ENCODE measurements at regions not wholly inside any gene's neighbourhood (a gene's known extent, or its start where the extent isn't known, plus 50 kb on each side); places are given as distances from the start of the nearest gene placed in this dataset.

DNA sequence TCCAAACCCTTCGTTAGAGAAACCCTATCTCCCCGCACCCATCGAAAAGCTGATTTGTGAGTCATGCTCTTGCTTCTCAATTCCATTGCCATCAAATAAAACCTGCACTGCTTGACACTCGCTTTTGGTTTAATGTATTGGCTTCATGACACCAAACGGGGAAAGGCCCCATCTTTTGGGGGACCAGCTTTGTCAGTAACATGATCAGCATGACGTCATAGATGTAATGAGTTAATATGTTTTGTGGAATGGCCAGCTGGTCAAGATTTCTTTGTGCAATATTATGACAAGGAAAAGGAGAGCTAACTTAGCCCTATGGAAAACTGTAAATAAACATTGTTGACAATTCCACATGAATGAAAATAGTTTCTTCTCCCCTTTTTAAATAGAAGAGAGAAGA lies 1260.5 kb upstream of the CELF2 start:
- no peak for DNase-seq

DNA sequence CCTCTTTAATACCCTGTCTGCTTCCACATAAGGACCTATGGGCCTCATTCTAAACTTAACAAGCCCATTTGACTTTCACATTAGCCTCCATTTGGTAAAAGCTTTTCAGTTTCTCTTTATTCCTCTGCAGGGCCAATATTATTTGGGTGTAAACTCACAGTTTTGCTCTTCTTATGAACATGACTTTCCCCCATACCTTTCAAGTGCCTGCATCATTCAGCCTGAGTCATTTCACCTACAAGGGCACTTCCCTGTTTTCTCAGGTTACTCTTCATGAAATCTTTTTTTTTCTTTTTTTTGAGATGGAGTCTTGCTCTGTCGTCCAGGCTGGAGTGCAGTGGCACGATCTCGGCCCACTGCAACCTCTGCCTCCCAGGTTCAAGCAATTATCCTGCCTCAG lies 1258.1 kb upstream of the CELF2 start:
- no peak for DNase-seq

- no peak for DNase-seq
Measured at GRCh38 chr10:9762966-9763656, 1254.6 kb upstream of the CELF2 start.

DNA sequence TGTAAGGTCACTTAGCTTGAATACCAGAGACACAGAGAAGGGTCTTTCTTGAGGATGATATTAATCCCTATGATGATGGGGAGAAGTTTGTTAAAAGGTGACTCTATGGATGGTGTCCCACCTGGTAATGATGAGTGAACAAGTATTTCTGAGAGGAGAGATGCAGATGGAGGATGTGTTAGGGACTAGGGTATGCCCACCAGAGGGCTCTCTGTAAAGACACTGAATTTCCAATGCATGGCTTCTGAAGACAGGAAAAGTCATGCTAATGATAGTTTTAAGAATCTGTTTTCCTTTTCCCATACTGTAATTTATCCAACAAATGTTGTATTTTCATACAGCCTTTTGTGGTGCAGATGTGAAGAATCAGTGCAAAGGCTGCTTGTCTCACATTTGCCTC lies 1250.9 kb upstream of the CELF2 start:
- no peak for DNase-seq

DNA sequence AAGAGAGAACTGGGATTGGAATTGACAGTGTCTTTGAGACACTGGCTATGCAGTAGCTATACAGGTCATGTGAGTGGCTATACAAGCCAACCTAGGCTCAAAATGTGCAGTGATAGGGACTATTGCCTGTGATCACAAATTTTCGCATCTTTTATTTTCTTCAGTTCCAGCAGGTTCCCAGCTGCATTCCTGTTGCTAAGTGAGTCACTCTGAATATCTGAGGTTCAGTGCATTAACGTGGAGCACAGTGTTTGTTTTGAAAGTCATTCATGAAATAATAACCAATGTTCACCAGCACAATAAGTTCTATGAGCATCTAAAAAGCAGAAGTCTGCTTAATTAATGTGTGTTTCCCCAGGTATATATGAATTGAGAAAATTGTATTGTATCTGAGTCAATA lies 1236.0 kb upstream of the CELF2 start:
- no peak for DNase-seq

DNA sequence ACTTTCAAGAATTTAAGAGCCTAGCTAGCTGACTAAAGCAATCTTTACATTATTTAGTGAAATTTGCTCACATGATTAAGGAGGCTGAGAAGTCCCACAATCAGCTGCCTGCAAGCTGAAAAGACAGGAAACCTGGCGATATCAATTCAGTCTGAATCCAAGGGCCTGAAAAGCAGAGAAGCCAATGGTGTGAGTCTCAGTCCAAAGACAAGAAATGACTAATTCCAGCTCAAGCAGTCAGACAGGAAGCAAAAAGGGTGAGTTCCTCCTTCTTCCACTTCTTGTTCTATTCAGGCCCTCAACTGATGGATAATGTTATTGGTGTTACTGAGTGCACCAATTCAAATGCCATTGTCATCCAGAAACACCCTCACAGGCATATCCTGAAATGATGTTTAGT lies 1231.6 kb upstream of the CELF2 start:
- no peak for DNase-seq

DNA sequence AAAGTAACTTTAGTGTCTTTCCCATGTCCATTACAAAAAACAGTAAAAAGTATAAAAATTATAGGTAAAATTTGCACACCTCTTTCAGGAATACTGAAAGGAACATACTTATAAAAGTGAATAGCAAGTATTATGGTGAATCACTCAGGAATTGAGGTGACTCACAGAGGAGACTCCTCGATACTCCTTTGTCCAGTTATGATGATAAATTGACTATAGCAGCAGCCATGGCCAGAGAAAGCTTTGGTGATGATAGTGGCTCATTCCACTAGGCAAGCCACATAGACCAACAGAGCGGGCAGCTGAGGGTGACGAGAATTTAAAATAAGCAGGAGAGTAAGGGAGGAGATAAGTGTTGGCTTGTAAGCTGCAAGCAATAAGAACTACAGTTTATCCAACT lies 1231.1 kb upstream of the CELF2 start:
- no peak for DNase-seq

GRCh38 chr10:9789996-9790395 lies 1227.7 kb upstream of the CELF2 start:
- no peak for DNase-seq

GRCh38 chr10:9792181-9792580 lies 1225.5 kb upstream of the CELF2 start:
- DNase-seq = no peak

DNA sequence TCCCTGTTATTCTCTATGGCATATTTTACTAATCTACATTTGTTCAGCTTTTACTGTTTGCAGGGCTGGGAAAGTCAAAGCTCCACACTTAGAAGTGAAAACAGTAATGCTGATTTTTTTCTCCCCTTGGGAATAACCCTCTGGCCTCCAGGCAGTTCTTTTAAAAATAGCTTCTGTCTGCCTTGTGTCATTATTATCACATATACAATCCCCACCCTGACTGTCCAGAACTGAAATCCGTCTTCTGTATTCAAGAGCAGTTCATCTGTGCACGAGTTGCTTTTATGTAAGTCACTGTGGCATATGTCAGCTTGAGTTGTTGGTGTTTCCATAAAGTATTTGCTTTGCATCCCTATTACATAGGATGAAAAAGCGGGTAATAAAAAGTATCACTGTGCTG lies 1221.1 kb upstream of the CELF2 start:
- DNase-seq = no peak

GRCh38 chr10:9800011-9800410 lies 1217.7 kb upstream of the CELF2 start:
- DNase-seq = no peak

GRCh38 chr10:9800571-9800970 lies 1217.1 kb upstream of the CELF2 start:
- DNase-seq = no peak

GRCh38 chr10:9807846-9808245 lies 1209.8 kb upstream of the CELF2 start:
- DNase-seq = no peak

- DNase-seq = no peak
Measured at GRCh38 chr10:9811601-9812000, 1206.1 kb upstream of the CELF2 start.

- no peak for DNase-seq
Measured at GRCh38 chr10:9814285-9814864, 1203.3 kb upstream of the CELF2 start.

- DNase-seq = no peak
Measured at GRCh38 chr10:9819756-9820494, 1197.7 kb upstream of the CELF2 start.

GRCh38 chr10:9823268-9823930 lies 1194.3 kb upstream of the CELF2 start:
- no peak for DNase-seq

DNA sequence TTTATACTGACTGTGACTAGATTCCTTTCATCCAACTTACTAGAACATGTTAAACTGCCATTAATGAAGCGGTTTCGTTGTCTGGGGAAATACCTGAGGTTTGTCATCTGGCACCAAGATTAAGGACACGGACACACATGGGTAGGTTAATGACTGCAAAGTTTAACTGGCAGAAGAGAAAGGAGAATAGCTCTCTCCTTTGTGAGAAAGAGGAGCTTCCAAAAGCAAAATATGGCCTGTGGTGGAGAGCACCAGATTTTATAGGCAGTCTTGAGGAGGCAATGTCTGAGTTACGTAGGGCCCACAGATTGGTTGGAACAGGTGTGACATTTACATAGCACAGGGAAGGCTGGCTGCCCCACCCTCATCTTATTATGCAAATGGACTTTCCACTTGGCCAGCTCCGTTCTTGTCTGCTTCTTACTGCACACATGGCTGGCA lies 1193.0 kb upstream of the CELF2 start:
- no peak for DNase-seq

DNA sequence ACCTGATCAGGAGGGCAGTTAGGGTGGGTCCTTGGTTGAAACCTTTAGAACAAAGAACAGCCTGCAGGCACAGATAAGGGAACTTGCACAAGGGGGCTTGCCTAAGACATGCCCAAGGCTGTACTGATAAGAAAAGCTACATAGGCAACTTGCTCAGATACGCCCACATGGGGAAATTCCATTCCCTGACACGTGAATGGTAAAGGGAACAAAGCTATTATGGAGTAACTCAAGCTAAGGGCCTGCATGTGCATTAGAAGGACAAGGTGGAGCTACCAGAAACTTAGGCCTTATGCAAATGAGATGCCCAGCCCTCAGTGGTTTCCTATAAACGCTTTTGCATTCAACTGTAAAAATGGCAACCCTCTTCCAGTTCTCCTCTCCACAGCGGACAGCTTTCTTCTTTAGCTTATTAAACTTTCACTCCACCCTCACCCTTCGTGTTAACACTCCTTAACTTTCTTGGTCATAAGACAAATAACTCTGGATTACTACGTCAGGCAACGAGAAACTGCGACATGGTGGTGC lies 1192.1 kb upstream of the CELF2 start:
- DNase-seq = no peak

DNA sequence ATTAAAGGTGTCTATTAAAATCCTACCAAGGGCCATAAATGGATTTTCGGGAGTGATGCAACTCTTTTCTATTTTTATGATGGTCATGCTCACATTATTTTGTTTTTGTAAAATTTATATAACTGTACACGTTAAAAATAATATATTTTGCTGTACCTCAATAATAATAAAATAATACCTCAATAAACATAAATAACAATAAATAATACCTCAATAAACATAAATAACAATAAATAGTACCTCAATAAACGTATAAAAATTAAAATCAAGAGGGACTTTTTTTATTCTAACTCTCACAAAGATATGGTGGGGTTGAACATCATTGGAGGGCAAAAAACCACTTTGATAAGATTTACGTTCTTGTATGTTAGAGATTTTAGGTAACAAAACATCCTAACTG lies 1189.6 kb upstream of the CELF2 start:
- no peak for DNase-seq

- no peak for DNase-seq
Measured at GRCh38 chr10:9833942-9834341, 1183.7 kb upstream of the CELF2 start.

- DNase-seq = no peak
Measured at GRCh38 chr10:9834434-9834833, 1183.2 kb upstream of the CELF2 start.

- DNase-seq = no peak
Measured at GRCh38 chr10:9845075-9845474, 1172.6 kb upstream of the CELF2 start.

- no peak for DNase-seq
Measured at GRCh38 chr10:9848278-9848677, 1169.4 kb upstream of the CELF2 start.

All from NCI-H2171 treated with DMSO at 0.1 percent for 48 hours (cell line).